ENCODE measurements at regions not wholly inside any gene's neighbourhood (a gene's known extent, or its start where the extent isn't known, plus 50 kb on each side); places are given as distances from the start of the nearest gene placed in this dataset.
A peak's percentile ranks its signal among the peaks of the same experiment; 100 is the strongest.

GRCh38 chr2:123364243-123364896 is 660.7 kb upstream of the CNTNAP5 start:
- DNase-seq (peak in 2 of 3 donors; percentile 9 to 11), ATAC-seq (ENCODE audit: insufficient read depth, low FRiP score) (no peak)
- peaks cover 0 to 7% (median 1%) of the 10 kb centered on the region in 4 donors for H3K9me3 ChIP-seq (ENCODE audit: control insufficient read depth in 4 of 4, insufficient read depth in 3 of 4, low read length in 3 of 4)
- H3K27ac ChIP-seq (ENCODE audit: low read depth in 1 of 2, low read length in 1 of 2) = no peak overlapping the region
- H3K4me3 ChIP-seq = no peak overlapping the region
- no peak overlapping the region for H3K9ac ChIP-seq (ENCODE audit: insufficient read depth in 1 of 2, low read length in 2 of 2)
- peaks cover 0 to 6% (median 0%) of the 10 kb centered on the region in 5 donors for H3K4me1 ChIP-seq (ENCODE audit: control insufficient read depth in 5 of 5, insufficient read depth in 5 of 5, low read length in 5 of 5)
- H3K27me3 ChIP-seq (ENCODE audit: control insufficient read depth in 3 of 3, insufficient read depth in 3 of 3, low read length in 2 of 3) = no peaks in the 10 kb centered on the region
- TF ChIP-seq, protein P1, sequence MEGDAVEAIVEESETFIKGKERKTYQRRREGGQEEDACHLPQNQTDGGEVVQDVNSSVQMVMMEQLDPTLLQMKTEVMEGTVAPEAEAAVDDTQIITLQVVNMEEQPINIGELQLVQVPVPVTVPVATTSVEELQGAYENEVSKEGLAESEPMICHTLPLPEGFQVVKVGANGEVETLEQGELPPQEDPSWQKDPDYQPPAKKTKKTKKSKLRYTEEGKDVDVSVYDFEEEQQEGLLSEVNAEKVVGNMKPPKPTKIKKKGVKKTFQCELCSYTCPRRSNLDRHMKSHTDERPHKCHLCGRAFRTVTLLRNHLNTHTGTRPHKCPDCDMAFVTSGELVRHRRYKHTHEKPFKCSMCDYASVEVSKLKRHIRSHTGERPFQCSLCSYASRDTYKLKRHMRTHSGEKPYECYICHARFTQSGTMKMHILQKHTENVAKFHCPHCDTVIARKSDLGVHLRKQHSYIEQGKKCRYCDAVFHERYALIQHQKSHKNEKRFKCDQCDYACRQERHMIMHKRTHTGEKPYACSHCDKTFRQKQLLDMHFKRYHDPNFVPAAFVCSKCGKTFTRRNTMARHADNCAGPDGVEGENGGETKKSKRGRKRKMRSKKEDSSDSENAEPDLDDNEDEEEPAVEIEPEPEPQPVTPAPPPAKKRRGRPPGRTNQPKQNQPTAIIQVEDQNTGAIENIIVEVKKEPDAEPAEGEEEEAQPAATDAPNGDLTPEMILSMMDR (IDR thresholded peaks at IDR 0.05; ENCODE audit: control extremely low read depth, extremely low read depth) = no peak
- no peaks in the 10 kb centered on the region for H3K36me3 ChIP-seq (ENCODE audit: control insufficient read depth in 4 of 4, insufficient read depth in 4 of 4, low read length in 4 of 4)
- 76 to 81% methylated on average over 3 of the region's 3 CpGs for WGBS, 2 donors

- Histone ChIP-seq H3K27me3 (ENCODE audit: control insufficient read depth in 3 of 3, insufficient read depth in 3 of 3, low read length in 2 of 3) (no peaks in the 10 kb centered on the region), H3K9ac (ENCODE audit: insufficient read depth in 1 of 2, low read length in 2 of 2) (no peak overlapping the region), H3K27ac (ENCODE audit: low read depth in 1 of 2, low read length in 1 of 2) (no peak overlapping the region), H3K4me1 (ENCODE audit: control insufficient read depth in 5 of 5, insufficient read depth in 5 of 5, low read length in 5 of 5) (peaks cover 0 to 6% (median 0%) of the 10 kb centered on the region in 5 donors), H3K36me3 (ENCODE audit: control insufficient read depth in 4 of 4, insufficient read depth in 4 of 4, low read length in 4 of 4) (no peaks in the 10 kb centered on the region), H3K9me3 (ENCODE audit: control insufficient read depth in 4 of 4, insufficient read depth in 3 of 4, low read length in 3 of 4) (peaks cover 0 to 3% (median 0%) of the 10 kb centered on the region in 4 donors), H3K4me3 (no peak overlapping the region)
- no peak for ATAC-seq (ENCODE audit: insufficient read depth, low FRiP score)
- TF ChIP-seq, protein P1 (IDR thresholded peaks at IDR 0.05; ENCODE audit: control extremely low read depth, extremely low read depth) = no peak
- 24 to 37% methylated on average over 1 of the region's 1 CpG for WGBS, 2 donors
- peak in 2 of 3 donors; percentile 36 to 56 for DNase-seq
Measured at GRCh38 chr2:123366239-123366837, 658.7 kb upstream of the CNTNAP5 start.

- H3K36me3 ChIP-seq (ENCODE audit: control insufficient read depth in 4 of 4, insufficient read depth in 4 of 4, low read length in 4 of 4) = no peaks in the 10 kb centered on the region
- no peak overlapping the region for H3K9ac ChIP-seq (ENCODE audit: insufficient read depth in 1 of 2, low read length in 2 of 2)
- ATAC-seq (ENCODE audit: insufficient read depth, low FRiP score) = no peak
- H3K9me3 ChIP-seq (ENCODE audit: control insufficient read depth in 4 of 4, insufficient read depth in 3 of 4, low read length in 3 of 4) = no peaks in the 10 kb centered on the region
- DNase-seq = no peak
- TF ChIP-seq, protein P1 (IDR thresholded peaks at IDR 0.05; ENCODE audit: control extremely low read depth, extremely low read depth) = no peak
- H3K27ac ChIP-seq (ENCODE audit: low read depth in 1 of 2, low read length in 1 of 2) = no peak overlapping the region
- no peak overlapping the region for H3K4me3 ChIP-seq
- H3K27me3 ChIP-seq (ENCODE audit: control insufficient read depth in 3 of 3, insufficient read depth in 3 of 3, low read length in 2 of 3) = no peaks in the 10 kb centered on the region
- peaks cover 0 to 6% (median 0%) of the 10 kb centered on the region in 5 donors for H3K4me1 ChIP-seq (ENCODE audit: control insufficient read depth in 5 of 5, insufficient read depth in 5 of 5, low read length in 5 of 5)
Measured at GRCh38 chr2:123370186-123370585, 654.9 kb upstream of the CNTNAP5 start.
